ENCODE measurements at regions not wholly inside any gene's neighbourhood (a gene's known extent, or its start where the extent isn't known, plus 50 kb on each side); places are given as distances from the start of the nearest gene placed in this dataset.

DNA sequence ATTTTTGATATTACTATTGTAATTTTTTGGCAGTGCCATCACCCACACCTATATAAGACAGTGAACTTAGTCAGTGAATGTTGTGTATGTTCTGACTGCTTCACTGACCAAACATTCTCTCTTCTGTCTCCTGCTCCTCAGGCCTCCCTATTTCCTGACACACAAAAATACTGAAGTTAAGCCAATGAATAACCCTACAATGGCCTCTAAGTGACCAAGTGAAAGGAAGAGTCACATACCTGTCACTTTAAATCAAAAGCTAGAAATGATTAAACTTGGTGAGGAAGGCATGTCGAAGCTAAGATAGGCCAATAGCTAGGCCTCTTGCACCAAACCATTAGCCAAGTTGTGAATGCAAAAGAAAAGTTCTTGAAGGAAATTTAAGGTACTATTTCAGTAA, 151.9 kb downstream of the RND3 start:
- FAIRE-seq = no peak
- no peak for DNase-seq (ENCODE audit: extremely low read depth in 1 of 4, low spot score in 3 of 4)
- Histone ChIP-seq H3K4me1 (replicated peaks in 1 of 2; ENCODE audit: control insufficient read depth in 2 of 2, insufficient read depth in 2 of 2, low read length in 2 of 2) (no peaks in the 10 kb centered on the region), H3K9me1 (ENCODE audit: control insufficient read depth, insufficient read depth, low read length) (no peaks in the 10 kb centered on the region), H3K27me3 (ENCODE audit: control insufficient read depth in 2 of 2, insufficient read depth in 2 of 2, low read length in 2 of 2) (no peaks in the 10 kb centered on the region), H3K9me3 (replicated peaks; ENCODE audit: control insufficient read depth, insufficient read depth, low read depth, low read length) (peaks cover 3% of the 10 kb centered on the region; the same call in 1 of the 2 replicates), H3K4me2 (ENCODE audit: insufficient read depth, low read length) (no peak overlapping the region), H3K4me3 (no peak overlapping the region), H3K9ac (ENCODE audit: insufficient read depth in 1 of 2, low read depth in 2 of 2, low read length in 2 of 2) (no peak overlapping the region), H3K36me3 (ENCODE audit: control insufficient read depth, insufficient read depth, low read length) (no peaks in the 10 kb centered on the region), H2AFZ (ENCODE audit: low read depth, low read length) (no peak overlapping the region), H3K27ac (ENCODE audit: extremely low read depth, low read depth, low read length) (no peak overlapping the region), H4K20me1 (replicated peaks; ENCODE audit: control insufficient read depth, insufficient read depth, low read length) (no peaks in the 10 kb centered on the region), H3K79me2 (ENCODE audit: control insufficient read depth, insufficient read depth, low read length) (no peaks in the 10 kb centered on the region)
- ATAC-seq = no peak
- 0% methylated on average over 1 of the region's 1 CpG for WGBS (ENCODE audit: insufficient coverage, low coverage, missing lambda C conversion rate)
- ChIA-PET POLR2A (no interaction called here), CTCF (ENCODE audit: low intra/inter-chr PET ratio) (no interaction called here)
- TF ChIP-seq TCF3 (CRISPR knock-in tag; IDR thresholded peaks at IDR 0.05) = no peak
- TF ChIP-seq HDGF (IDR thresholded peaks at IDR 0.05) = no peak
- TF ChIP-seq SNIP1 (IDR thresholded peaks at IDR 0.05; ENCODE audit: low read depth) = no peak
- intact Hi-C loops (cut with micrococcal nuclease) = no loop called here
- BruUV-seq (replicated peaks) = no TSS peak
- in situ Hi-C loops (cut with MboI) = no loop called here

DNA sequence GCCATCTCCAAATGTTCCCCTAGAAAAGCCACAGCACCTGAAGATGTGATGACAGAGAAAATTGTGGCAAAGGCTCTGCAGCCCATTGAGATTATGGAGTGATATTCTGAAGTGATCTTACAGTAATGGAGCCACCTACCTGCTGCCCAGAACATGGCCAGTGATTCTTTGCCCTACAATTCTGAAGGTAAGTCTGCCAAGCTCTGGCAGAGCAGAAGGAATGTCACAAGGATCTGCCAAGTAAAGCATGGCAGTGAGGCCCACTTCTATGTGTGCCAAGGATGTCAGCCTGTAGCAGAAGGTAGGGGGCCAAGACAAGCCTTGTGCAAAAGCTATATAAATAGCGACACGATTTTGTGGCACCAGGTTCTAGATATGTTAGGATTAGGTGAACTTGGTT, 155.1 kb downstream of the RND3 start:
- Histone ChIP-seq H3K9me3 (replicated peaks; ENCODE audit: control insufficient read depth, insufficient read depth, low read depth, low read length) (peaks cover 3% of the 10 kb centered on the region; the same call in 1 of the 2 replicates), H3K36me3 (ENCODE audit: control insufficient read depth, insufficient read depth, low read length) (no peaks in the 10 kb centered on the region), H4K20me1 (replicated peaks; ENCODE audit: control insufficient read depth, insufficient read depth, low read length) (no peaks in the 10 kb centered on the region), H3K4me2 (ENCODE audit: insufficient read depth, low read length) (no peak overlapping the region), H2AFZ (ENCODE audit: low read depth, low read length) (no peak overlapping the region), H3K79me2 (ENCODE audit: control insufficient read depth, insufficient read depth, low read length) (no peaks in the 10 kb centered on the region), H3K4me3 (no peak overlapping the region), H3K9me1 (ENCODE audit: control insufficient read depth, insufficient read depth, low read length) (no peaks in the 10 kb centered on the region), H3K27me3 (ENCODE audit: control insufficient read depth in 2 of 2, insufficient read depth in 2 of 2, low read length in 2 of 2) (no peaks in the 10 kb centered on the region), H3K4me1 (replicated peaks in 1 of 2; ENCODE audit: control insufficient read depth in 2 of 2, insufficient read depth in 2 of 2, low read length in 2 of 2) (no peaks in the 10 kb centered on the region), H3K9ac (ENCODE audit: insufficient read depth in 1 of 2, low read depth in 2 of 2, low read length in 2 of 2) (no peak overlapping the region), H3K27ac (ENCODE audit: extremely low read depth, low read depth, low read length) (no peak overlapping the region)
- ATAC-seq = no peak
- 0% methylated on average over 2 of the region's 2 CpGs for WGBS (ENCODE audit: insufficient coverage, low coverage, missing lambda C conversion rate)
- intact Hi-C loops (cut with micrococcal nuclease) = no loop called here
- ChIA-PET POLR2A (no interaction called here), CTCF (ENCODE audit: low intra/inter-chr PET ratio) (no interaction called here)
- BruUV-seq (replicated peaks) = no TSS peak
- in situ Hi-C loops (cut with MboI) = no loop called here
- DNase-seq (ENCODE audit: extremely low read depth in 1 of 4, low spot score in 3 of 4) = no peak
- FAIRE-seq = no peak
- TF ChIP-seq CHD1 (IDR thresholded peaks at IDR 0.05; ENCODE audit: low read length) = no peak
- no peak for TF ChIP-seq RFX5 (IDR thresholded peaks at IDR 0.05; ENCODE audit: low read depth, low read length)
- TF ChIP-seq NR2F6 (CRISPR knock-in tag; IDR thresholded peaks at IDR 0.05) = no peak
- TF ChIP-seq ETV1 (tag; conservative IDR thresholded peaks at IDR 0.05; ENCODE audit: low read depth) = no peak
- TF ChIP-seq NFXL1 (CRISPR knock-in tag; IDR thresholded peaks at IDR 0.05) = no peak
- no peak for TF ChIP-seq GMEB1 (CRISPR knock-in tag; IDR thresholded peaks at IDR 0.05)
- TF ChIP-seq, protein P1, sequence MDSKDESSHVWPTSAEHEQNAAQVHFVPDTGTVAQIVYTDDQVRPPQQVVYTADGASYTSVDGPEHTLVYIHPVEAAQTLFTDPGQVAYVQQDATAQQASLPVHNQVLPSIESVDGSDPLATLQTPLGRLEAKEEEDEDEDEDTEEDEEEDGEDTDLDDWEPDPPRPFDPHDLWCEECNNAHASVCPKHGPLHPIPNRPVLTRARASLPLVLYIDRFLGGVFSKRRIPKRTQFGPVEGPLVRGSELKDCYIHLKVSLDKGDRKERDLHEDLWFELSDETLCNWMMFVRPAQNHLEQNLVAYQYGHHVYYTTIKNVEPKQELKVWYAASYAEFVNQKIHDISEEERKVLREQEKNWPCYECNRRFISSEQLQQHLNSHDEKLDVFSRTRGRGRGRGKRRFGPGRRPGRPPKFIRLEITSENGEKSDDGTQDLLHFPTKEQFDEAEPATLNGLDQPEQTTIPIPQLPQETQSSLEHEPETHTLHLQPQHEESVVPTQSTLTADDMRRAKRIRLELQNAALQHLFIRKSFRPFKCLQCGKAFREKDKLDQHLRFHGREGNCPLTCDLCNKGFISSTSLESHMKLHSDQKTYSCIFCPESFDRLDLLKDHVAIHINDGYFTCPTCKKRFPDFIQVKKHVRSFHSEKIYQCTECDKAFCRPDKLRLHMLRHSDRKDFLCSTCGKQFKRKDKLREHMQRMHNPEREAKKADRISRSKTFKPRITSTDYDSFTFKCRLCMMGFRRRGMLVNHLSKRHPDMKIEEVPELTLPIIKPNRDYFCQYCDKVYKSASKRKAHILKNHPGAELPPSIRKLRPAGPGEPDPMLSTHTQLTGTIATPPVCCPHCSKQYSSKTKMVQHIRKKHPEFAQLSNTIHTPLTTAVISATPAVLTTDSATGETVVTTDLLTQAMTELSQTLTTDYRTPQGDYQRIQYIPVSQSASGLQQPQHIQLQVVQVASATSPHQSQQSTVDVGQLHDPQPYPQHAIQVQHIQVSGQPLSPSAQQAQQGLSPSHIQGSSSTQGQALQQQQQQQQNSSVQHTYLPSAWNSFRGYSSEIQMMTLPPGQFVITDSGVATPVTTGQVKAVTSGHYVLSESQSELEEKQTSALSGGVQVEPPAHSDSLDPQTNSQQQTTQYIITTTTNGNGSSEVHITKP (IDR thresholded peaks at IDR 0.05; ENCODE audit: partially characterized antibody) = no peak
- TF ChIP-seq HDAC2 (IDR thresholded peaks at IDR 0.05) = no peak
- no peak for TF ChIP-seq MAFG (tag; conservative IDR thresholded peaks at IDR 0.05)

Measured in K562 (cell line).